Hindlimb muscle (tissue), 1 donor: ENCODE measurements at regions not wholly inside any gene's neighbourhood (a gene's known extent, or its start where the extent isn't known, plus 50 kb on each side); places are given as distances from the start of the nearest gene placed in this dataset.

Experiments used
- DNase-seq: peaks from one replicate; pipeline ENCODE4 v3.0.0-alpha.2; 2013

DNA sequence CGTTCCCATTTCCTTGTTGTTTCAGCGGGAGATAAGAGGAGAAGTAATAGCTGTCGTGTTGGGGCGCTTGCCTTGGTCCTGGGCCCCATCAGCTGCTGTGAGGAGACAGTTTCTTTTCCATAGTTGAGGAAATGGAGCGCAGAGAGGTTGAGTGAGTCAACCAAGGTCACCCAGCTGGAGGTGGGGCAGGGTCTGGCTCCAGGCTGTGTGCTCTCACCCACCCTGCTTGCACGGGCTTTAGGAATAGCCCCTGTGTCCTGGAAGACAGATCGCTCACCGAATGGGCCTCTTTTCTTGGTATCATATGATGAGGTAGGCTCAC, 165.7 kb upstream of the RTL1 start:
- no peak for DNase-seq

DNA sequence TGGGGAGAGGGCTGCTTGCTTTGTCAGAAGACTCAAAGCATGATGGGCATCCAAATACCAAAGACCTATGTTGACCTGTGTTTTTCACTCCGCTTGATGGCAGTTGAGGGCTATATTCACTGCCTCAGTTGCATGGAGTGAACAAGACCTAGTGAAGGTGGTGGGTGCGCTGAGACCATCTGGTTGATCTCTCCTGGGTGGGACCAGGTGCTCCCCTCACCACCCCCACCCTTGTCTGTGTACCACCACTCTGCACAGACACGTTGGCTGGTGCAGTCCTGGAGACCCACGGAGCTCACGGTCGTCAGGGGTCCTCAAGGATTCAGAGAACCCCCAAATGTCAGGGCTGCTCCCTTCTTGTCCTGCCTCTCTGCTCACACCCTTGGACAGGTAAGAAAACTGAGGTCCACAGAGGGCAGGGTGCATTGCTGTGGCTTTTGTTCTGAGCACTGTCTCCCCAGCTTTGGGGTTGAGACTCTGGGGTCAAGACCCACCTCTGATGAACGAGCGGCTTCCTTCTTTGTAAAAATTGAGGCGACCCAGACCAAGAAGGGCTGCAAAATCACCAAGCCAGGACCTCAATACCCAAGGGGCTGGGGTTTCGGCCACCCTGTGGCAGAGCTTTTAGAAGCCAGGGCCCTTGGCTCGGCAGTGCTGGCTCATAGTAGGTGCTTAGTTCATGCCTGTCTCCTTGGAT, 166.3 kb upstream of the RTL1 start:
- no peak for DNase-seq

- no peak for DNase-seq
Measured at GRCh38 chr14:101070540-101071492, 167.3 kb upstream of the RTL1 start.

DNA sequence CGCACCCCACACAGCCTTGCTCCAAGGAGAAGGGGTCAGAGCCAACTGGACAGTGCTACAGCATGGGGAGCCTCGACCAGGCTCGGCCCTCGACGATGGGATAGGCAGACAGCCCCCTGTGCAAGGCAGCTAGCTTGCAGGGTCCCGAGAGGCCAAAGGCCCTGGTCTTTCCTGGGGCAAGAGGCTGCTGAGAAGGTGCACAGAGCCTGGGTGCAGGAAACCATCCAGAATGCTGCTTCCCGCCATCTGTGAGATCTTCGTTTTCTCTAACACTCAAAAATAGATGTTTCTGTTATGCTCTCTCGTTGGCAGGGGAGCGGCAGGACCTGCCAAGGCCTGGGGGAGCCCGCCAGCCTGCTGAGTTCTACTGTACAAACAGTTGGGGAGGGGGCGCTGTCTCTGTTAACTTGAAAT, 168.0 kb upstream of the RTL1 start:
- DNase-seq: no peak

- no peak for DNase-seq
Measured at GRCh38 chr14:101072070-101072469, 168.5 kb upstream of the RTL1 start.

- no peak for DNase-seq
Measured at GRCh38 chr14:101072531-101072930, 169.0 kb upstream of the RTL1 start.

- DNase-seq: peak; percentile 45
Measured at GRCh38 chr14:101072945-101073597, 169.5 kb upstream of the RTL1 start.

DNA sequence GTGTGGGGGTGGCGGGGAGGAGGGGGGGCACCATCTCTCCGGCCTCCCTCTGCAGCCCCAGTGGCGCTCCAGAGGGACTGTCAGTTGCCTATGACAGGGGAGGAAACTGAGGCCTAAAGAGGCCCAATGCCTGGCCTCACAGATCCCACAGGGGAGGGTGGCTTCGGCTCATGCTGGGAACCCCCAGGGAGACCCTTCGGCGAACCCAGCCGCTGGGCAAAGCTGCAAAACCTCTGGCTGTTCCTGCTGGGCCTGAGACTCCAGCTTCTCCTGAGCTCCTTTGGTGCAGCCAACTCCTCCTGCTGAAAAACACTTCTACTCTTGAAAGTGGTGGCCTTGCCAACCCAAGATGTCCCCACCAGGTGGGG, 170.1 kb upstream of the RTL1 start:
- no peak for DNase-seq

DNA sequence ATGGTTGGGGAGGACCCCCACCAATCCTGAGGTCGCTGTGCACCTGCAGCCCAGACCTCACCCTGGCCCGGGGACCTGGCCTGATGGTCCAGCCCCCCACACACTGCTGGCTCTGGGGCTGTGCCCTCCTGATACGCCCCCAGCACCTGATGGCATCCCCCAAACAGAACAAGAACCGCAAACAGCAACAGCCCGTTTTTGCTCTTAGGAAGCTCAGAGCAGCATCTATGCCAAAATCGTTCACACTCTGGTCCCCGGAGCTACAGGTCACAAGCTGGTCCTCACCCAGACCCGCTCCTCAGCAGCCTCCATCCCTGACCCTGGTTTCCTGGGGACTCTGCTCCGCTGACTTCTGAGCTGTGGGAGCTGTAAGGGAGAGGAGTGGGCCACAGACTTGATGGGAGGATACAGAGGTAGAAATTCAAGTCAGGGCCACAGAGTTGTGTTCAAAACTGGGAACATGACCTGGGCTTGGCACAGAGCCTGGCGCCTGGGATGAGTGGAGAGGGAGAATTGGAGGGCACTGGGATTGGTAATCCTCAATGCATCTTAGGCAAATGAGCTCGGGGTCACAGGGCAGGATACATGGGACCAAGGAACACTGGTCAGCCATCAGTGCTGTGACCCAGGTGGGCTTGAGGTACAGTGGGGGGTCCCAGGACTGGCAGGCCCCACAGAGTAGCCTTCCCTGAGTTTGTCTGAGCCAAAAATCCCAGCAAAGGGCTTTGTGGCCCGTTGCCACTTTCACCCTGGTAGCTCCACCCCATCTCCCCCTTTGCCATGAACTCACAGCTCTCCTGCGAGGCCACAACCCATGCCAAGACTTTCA, 170.9 kb upstream of the RTL1 start:
- no peak for DNase-seq

DNA sequence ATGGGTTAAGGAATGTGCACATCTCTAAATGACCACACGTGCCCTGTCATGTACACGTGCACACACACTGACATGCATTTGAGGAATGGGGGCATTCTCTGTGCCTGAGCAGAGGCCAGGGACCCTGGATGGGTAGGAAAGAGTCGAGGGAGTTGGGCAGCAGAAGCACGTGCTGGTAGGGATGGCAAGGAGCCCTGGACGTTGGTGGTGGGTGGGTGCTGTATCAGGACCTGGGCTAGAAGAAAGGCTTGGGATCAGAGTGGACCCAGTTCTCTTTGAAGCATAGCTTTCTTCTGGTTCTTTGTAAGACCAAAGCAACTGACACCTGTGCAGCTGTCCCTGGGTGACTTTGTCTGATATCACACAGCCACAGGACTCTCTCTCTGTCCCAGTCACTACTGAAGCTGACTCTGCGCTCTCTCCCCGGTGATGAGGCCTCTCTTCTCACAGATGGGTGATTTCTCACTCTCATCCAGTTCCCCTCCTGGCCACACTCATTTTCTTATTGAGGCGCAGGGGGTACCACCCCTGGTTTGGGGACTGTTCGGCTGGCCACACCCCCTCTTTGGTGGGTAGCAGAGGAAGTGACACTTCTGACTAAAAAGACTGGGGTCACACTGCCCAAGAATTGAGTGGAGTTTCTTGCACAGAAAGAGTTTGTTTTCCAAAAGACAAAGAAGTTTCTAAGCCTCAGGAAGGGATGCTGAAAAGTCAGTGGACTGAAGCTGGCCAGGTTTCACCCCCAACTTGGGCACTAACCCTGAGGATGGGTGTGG, 171.7 kb upstream of the RTL1 start:
- no peak for DNase-seq

- no peak for DNase-seq
Measured at GRCh38 chr14:101075801-101076413, 172.4 kb upstream of the RTL1 start.

- DNase-seq: no peak
Measured at GRCh38 chr14:101076451-101077198, 173.1 kb upstream of the RTL1 start.

DNA sequence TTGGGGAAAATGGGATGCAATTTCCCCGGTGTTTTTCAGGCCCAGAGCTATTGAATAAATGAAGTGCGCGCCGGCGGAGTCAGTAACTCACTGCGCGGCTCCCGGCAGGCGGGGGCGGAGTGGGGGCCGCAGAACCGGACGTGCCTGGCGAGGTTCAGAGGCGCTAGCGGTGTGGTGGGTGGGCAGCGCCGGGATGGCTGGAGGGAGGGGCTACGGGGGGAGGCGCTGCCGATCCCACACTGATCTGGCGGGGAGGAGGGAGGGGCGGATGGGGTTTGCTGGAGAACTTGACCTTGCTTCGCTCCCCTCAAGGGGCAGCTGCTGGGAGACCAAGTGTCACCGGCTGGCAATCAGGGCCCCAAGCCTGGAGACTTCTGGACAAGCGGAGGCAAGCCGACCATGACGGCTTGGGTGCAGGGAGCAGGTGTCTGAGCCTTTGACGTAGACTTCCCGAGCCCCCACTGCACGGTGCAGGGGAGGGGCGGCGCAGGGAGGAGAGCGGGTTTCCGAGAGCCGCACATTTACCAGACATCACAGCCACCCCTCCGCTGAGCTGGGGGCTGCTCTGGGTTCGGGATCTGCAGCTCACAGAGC, 174.1 kb upstream of the RTL1 start:
- DNase-seq: peak; percentile 40

GRCh38 chr14:101078170-101078891, 174.8 kb upstream of the RTL1 start:
- no peak for DNase-seq

GRCh38 chr14:101078892-101079221, 175.3 kb upstream of the RTL1 start:
- no peak for DNase-seq

DNA sequence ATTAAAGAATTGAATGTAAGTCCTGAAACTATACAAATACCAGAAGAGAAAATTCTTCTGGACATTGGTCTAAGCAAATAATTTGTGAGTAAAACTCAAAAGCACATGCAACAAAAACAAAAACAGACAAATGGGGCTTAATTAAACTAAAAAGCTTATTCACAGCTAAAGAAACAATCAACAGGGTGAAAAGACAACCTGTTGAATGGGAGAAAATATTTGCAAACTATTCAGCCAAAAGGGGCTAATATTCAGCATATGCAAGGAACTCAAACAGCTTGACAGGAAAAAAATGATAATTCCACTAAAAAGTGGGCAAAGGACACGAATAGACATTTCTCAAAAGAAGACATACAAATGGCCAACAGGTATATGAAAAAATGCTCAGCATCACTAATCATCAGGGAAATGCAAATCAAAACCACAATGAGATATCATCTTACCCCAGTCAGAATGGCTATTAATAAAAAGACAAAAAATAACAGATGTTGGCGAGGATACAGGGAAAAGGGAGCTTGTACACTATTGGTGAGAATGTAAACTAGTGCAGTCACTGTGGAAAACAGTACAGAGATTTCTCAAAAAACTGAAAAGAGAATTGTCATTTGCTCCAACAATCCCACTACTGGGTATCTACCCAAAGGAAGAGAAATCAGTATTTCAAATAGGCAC, 177.5 kb upstream of the RTL1 start:
- DNase-seq: no peak

GRCh38 chr14:101082036-101082435, 178.5 kb upstream of the RTL1 start:
- DNase-seq: no peak

GRCh38 chr14:101082436-101083384, 179.2 kb upstream of the RTL1 start:
- no peak for DNase-seq
